ENCODE measurements at regions not wholly inside any gene's neighbourhood (a gene's known extent, or its start where the extent isn't known, plus 50 kb on each side); places are given as distances from the start of the nearest gene placed in this dataset.
A peak's percentile ranks its signal among the peaks of the same experiment; 100 is the strongest.

- no peak for DNase-seq (ENCODE audit: low read depth, low spot score)
- no peak overlapping the region for H3K27ac ChIP-seq
These were observed 73.1 kb upstream of the KCNA4 start for GRCh38 chr11:30089921-30090320.

- DNase-seq (ENCODE audit: low read depth, low spot score), result no peak
- H3K27ac ChIP-seq, result no peak overlapping the region
These were observed 74.4 kb upstream of the KCNA4 start for GRCh38 chr11:30091246-30091645.

GRCh38 chr11:30091737-30092136, 74.9 kb upstream of the KCNA4 start:
- DNase-seq (ENCODE audit: low read depth, low spot score), result no peak
- no peak overlapping the region for H3K27ac ChIP-seq

- DNase-seq (ENCODE audit: low read depth, low spot score), result no peak
- H3K27ac ChIP-seq, result no peak overlapping the region
These were observed 75.7 kb upstream of the KCNA4 start for GRCh38 chr11:30092518-30092917.

GRCh38 chr11:30100495-30100894, 83.7 kb upstream of the KCNA4 start:
- no peak overlapping the region for H3K27ac ChIP-seq

GRCh38 chr11:30106222-30107181, 89.7 kb upstream of the KCNA4 start:
- H3K27ac ChIP-seq, result no peak overlapping the region
- no peak for DNase-seq (ENCODE audit: low read depth, low spot score)

More at GRCh38 chr11:30100495-30100894, 83.7 kb upstream of the KCNA4 start:
- DNase-seq (ENCODE audit: low read depth, low spot score), result no peak

GRCh38 chr11:30107899-30108298, 91.1 kb upstream of the KCNA4 start:
- DNase-seq (ENCODE audit: low read depth, low spot score), result peak; percentile 14
- H3K27ac ChIP-seq, result peak overlapping the region; percentile 21

GRCh38 chr11:30109774-30110173, 92.9 kb upstream of the KCNA4 start:
- H3K27ac ChIP-seq, result no peak overlapping the region
- no peak for DNase-seq (ENCODE audit: low read depth, low spot score)

GRCh38 chr11:30110691-30111090, 93.9 kb upstream of the KCNA4 start:
- DNase-seq (ENCODE audit: low read depth, low spot score), result no peak
- no peak overlapping the region for H3K27ac ChIP-seq

- H3K27ac ChIP-seq, result no peak overlapping the region
- no peak for DNase-seq (ENCODE audit: low read depth, low spot score)
These were observed 95.0 kb upstream of the KCNA4 start for GRCh38 chr11:30111786-30112185.

GRCh38 chr11:30113326-30113898, 96.6 kb upstream of the KCNA4 start:
- DNase-seq (ENCODE audit: low read depth, low spot score), result no peak
- no peak overlapping the region for H3K27ac ChIP-seq

GRCh38 chr11:30116512-30116911, 99.7 kb upstream of the KCNA4 start:
- DNase-seq (ENCODE audit: low read depth, low spot score), result no peak
- H3K27ac ChIP-seq, result no peak overlapping the region

GRCh38 chr11:30120045-30120589, 103.3 kb upstream of the KCNA4 start:
- DNase-seq (ENCODE audit: low read depth, low spot score), result no peak
- H3K27ac ChIP-seq, result no peak overlapping the region

- no peak overlapping the region for H3K27ac ChIP-seq
- DNase-seq (ENCODE audit: low read depth, low spot score), result no peak
These were observed 105.4 kb upstream of the FSHB start for GRCh38 chr11:30125456-30125855.

- no peak for DNase-seq (ENCODE audit: low read depth, low spot score)
- no peak overlapping the region for H3K27ac ChIP-seq
These were observed 102.4 kb upstream of the FSHB start for GRCh38 chr11:30128269-30128932.

- DNase-seq (ENCODE audit: low read depth, low spot score), result no peak
- H3K27ac ChIP-seq, result no peak overlapping the region
These were observed 99.3 kb upstream of the FSHB start for GRCh38 chr11:30131535-30131934.

- DNase-seq (ENCODE audit: low read depth, low spot score), result no peak
These were observed 97.5 kb upstream of the FSHB start for GRCh38 chr11:30133281-30133680.

GRCh38 chr11:30143098-30143705, 87.6 kb upstream of the FSHB start:
- H3K27ac ChIP-seq, result no peak overlapping the region
- no peak for DNase-seq (ENCODE audit: low read depth, low spot score)

More at GRCh38 chr11:30133281-30133680, 97.5 kb upstream of the FSHB start:
- no peak overlapping the region for H3K27ac ChIP-seq

- H3K27ac ChIP-seq, result no peak overlapping the region
- DNase-seq (ENCODE audit: low read depth, low spot score), result no peak
These were observed 83.5 kb upstream of the FSHB start for GRCh38 chr11:30147293-30147692.

GRCh38 chr11:30149998-30150397, 80.8 kb upstream of the FSHB start:
- H3K27ac ChIP-seq, result no peak overlapping the region
- DNase-seq (ENCODE audit: low read depth, low spot score), result no peak

All from epithelial cell of prostate (primary cell).